Cardiac fibroblast (primary cell): ENCODE measurements at regions not wholly inside any gene's neighbourhood (a gene's known extent, or its start where the extent isn't known, plus 50 kb on each side); places are given as distances from the start of the nearest gene placed in this dataset.

ENCODE experiments used
- DNase-seq, 2 donors: peaks; one replicate each; pipeline versions ENCODE4 v3.0.0 to v3.0.0-alpha.2; 2010; ENCODE audit warnings: low read depth in 2 of 2
- H3K4me3 ChIP-seq, 2 donors: replicated peaks in 1 of 2; 1 replicate in 1 of 2; 2 replicates in 1 of 2; pipeline ENCODE4 v1.5.1; 2011; ENCODE audit warnings: low read depth in 2 of 2, low read length in 2 of 2, mild to moderate bottlenecking in 2 of 2, moderate library complexity in 1 of 2
- TF ChIP-seq, protein P1 (sequence below): IDR thresholded peaks from one replicate; pipeline ENCODE4 v1.5.1; 2011; ENCODE audit warnings: low read depth, mild to moderate bottlenecking, low read length, inconsistent platforms

DNA sequence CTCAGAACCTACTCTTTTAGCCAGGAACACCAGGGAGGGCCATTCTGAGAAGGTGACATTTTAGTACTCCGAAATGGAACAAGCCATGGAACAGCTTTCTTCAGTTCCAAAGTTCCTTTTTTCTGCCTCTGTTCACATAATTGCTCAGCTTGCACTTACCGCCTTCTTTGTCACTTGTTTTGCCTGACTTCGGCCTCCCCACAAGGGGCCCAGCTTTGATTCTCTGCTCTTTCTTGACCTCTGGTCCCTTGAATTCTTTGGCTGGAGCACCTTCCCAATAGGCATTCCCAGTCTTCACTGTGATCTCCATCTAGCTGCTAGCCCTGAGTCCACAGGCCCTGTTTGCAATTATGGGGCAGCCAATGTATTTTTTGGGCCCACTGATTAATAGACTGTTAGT lies 51.4 kb upstream of the SLC7A14 start:
- TF ChIP-seq, protein P1, sequence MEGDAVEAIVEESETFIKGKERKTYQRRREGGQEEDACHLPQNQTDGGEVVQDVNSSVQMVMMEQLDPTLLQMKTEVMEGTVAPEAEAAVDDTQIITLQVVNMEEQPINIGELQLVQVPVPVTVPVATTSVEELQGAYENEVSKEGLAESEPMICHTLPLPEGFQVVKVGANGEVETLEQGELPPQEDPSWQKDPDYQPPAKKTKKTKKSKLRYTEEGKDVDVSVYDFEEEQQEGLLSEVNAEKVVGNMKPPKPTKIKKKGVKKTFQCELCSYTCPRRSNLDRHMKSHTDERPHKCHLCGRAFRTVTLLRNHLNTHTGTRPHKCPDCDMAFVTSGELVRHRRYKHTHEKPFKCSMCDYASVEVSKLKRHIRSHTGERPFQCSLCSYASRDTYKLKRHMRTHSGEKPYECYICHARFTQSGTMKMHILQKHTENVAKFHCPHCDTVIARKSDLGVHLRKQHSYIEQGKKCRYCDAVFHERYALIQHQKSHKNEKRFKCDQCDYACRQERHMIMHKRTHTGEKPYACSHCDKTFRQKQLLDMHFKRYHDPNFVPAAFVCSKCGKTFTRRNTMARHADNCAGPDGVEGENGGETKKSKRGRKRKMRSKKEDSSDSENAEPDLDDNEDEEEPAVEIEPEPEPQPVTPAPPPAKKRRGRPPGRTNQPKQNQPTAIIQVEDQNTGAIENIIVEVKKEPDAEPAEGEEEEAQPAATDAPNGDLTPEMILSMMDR: no peak
- no peak overlapping the region for H3K4me3 ChIP-seq
- DNase-seq: no peak

DNA sequence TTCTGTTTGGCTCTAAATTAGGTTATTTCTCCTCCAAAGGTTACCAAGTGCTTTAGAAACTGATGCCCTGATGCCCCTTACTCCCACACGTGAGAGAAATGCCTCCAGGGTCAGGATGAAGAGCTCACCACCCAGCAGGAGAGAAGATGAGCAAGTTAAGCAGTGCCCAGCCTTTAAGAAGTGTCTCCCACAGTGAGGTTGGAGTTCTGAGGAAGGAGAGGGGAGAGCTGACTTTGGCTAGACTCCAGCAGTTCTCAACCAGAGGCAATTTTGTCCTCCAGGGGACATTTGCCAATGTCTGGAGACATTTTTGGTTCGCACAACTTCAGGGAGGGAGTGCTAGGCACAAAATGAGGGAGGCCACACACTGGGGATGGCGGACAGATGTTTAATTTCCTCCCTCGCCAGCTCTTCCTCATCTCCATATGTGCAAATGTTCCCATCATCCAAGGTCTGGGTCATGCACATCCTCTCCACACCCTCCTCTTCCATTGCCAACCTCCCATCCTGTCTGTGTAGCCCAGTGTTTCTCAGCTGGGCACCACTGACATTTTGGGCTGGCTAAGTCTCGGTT lies 50.6 kb upstream of the SLC7A14 start:
- H3K4me3 ChIP-seq: no peak overlapping the region
- no peak for DNase-seq
- TF ChIP-seq, protein P1: no peak
